H9 (cell line): ENCODE measurements at regions not wholly inside any gene's neighbourhood (a gene's known extent, or its start where the extent isn't known, plus 50 kb on each side); places are given as distances from the start of the nearest gene placed in this dataset.

Experiments used
- DNase-seq: peaks from one replicate; pipeline ENCODE4 v3.0.0-alpha.2; 2017
- H2AFZ ChIP-seq: one replicate; pipeline ENCODE4 v1.6.1; 2013; ENCODE audit warnings: mild to moderate bottlenecking, low read length, control low read depth, moderate library complexity
- H2AK5ac ChIP-seq: 2 replicates; pipeline ENCODE4 v1.6.1; 2013; ENCODE audit warnings: low read length, control low read depth, mixed read lengths; ENCODE audit not compliant: insufficient read length
- H2BK120ac ChIP-seq: one replicate; pipeline ENCODE4 v1.6.1; 2013; ENCODE audit warnings: low read depth, mild to moderate bottlenecking, low read length, control low read depth, inconsistent platforms; ENCODE audit not compliant: poor library complexity, severe bottlenecking
- H2BK12ac ChIP-seq: 2 replicates; pipeline ENCODE4 v1.6.1; 2013; ENCODE audit warnings: low read length, control low read depth, mixed read lengths, low read depth; ENCODE audit not compliant: insufficient read length
- H2BK15ac ChIP-seq: 2 replicates; pipeline ENCODE4 v1.6.1; 2013; ENCODE audit warnings: low read depth, low read length, control low read depth
- H2BK20ac ChIP-seq: one replicate; pipeline ENCODE4 v1.6.1; 2013; ENCODE audit warnings: low read depth, mild to moderate bottlenecking, low read length, control low read depth, inconsistent platforms; ENCODE audit not compliant: poor library complexity, severe bottlenecking
- H2BK5ac ChIP-seq: 2 replicates; pipeline ENCODE4 v1.6.1; 2013; ENCODE audit warnings: low read length, control low read depth, mixed read lengths; ENCODE audit not compliant: insufficient read length
- H3K14ac ChIP-seq: 2 replicates; pipeline ENCODE4 v1.6.1; 2013; ENCODE audit warnings: low read length, control low read depth; ENCODE audit not compliant: insufficient read depth
- H3K18ac ChIP-seq: 2 replicates; pipeline ENCODE4 v1.6.1; 2013; ENCODE audit warnings: low read depth, mild to moderate bottlenecking, mixed read lengths, low read length, control low read depth; ENCODE audit not compliant: insufficient read length
- H3K23ac ChIP-seq: 2 replicates; pipeline ENCODE4 v1.6.1; 2013; ENCODE audit warnings: low read length, control low read depth, mixed read lengths, low read depth; ENCODE audit not compliant: insufficient read length
- H3K23me2 ChIP-seq: 2 replicates; pipeline ENCODE4 v1.6.1; 2013; ENCODE audit warnings: low read depth, mild to moderate bottlenecking, mixed read lengths, low read length, control low read depth; ENCODE audit not compliant: insufficient read length, poor library complexity, severe bottlenecking
- H3K27ac ChIP-seq: 2 replicates; pipeline ENCODE4 v1.5.1; 2013; ENCODE audit warnings: low read length, control low read depth, mixed read lengths, low read depth; ENCODE audit not compliant: insufficient read length
- H3K27me3 ChIP-seq: 2 replicates; pipeline ENCODE4 v1.6.1; 2013; ENCODE audit warnings: low read length, control low read depth, inconsistent platforms; ENCODE audit not compliant: insufficient read depth
- H3K4ac ChIP-seq: 2 replicates; pipeline ENCODE4 v1.6.1; 2013; ENCODE audit warnings: low read depth, mild to moderate bottlenecking, control low read depth, inconsistent platforms, low read length, moderate library complexity
- H3K4me1 ChIP-seq: 2 replicates; pipeline ENCODE4 v1.6.1; 2013; ENCODE audit warnings: low read length, control low read depth, inconsistent platforms; ENCODE audit not compliant: insufficient read depth
- H3K4me2 ChIP-seq: 2 replicates; pipeline ENCODE4 v1.6.1; 2013; ENCODE audit warnings: low read length, control low read depth, mixed read lengths; ENCODE audit not compliant: insufficient read length, insufficient read depth
- H3K56ac ChIP-seq: 2 replicates; pipeline ENCODE4 v1.6.1; 2013; ENCODE audit warnings: low read depth, mild to moderate bottlenecking, mixed read lengths, low read length, control low read depth; ENCODE audit not compliant: insufficient read length
- H3K79me1 ChIP-seq: 2 replicates; pipeline ENCODE4 v1.6.1; 2013; ENCODE audit warnings: low read depth, mild to moderate bottlenecking, moderate library complexity, low read length, control low read depth, inconsistent platforms; ENCODE audit not compliant: insufficient read depth, poor library complexity, severe bottlenecking
- H3K79me2 ChIP-seq: 2 replicates; pipeline ENCODE4 v1.6.1; 2013; ENCODE audit warnings: low read length, control low read depth, inconsistent platforms; ENCODE audit not compliant: insufficient read depth
- H3K9ac ChIP-seq: 2 replicates; pipeline ENCODE4 v1.6.1; 2013; ENCODE audit warnings: low read length, control low read depth, mixed read lengths; ENCODE audit not compliant: insufficient read length; ENCODE audit errors: extremely low read depth
- H3K9me3 ChIP-seq: one replicate; pipeline ENCODE4 v1.6.1; 2013; ENCODE audit warnings: low read depth, low read length, inconsistent platforms; ENCODE audit not compliant: control insufficient read depth
- H3T11ph ChIP-seq: one replicate; pipeline ENCODE4 v1.6.1; 2013; ENCODE audit warnings: mild to moderate bottlenecking, low read length, control low read depth, inconsistent platforms
- H4K20me1 ChIP-seq: one replicate; pipeline ENCODE4 v1.6.1; 2013; ENCODE audit not compliant: control insufficient read depth, insufficient read length, insufficient read depth
- H4K5ac ChIP-seq: 2 replicates; pipeline ENCODE4 v1.6.1; 2013; ENCODE audit warnings: low read depth, mild to moderate bottlenecking, mixed read lengths, low read length, control low read depth; ENCODE audit not compliant: insufficient read length
- H4K8ac ChIP-seq: replicated peaks from 2 replicates; pipeline ENCODE4 v1.6.1; 2013; ENCODE audit warnings: low read length, control low read depth, mixed read lengths, low read depth; ENCODE audit not compliant: insufficient read length
- H4K91ac ChIP-seq: 2 replicates; pipeline ENCODE4 v1.6.1; 2013; ENCODE audit warnings: low read depth, mild to moderate bottlenecking, moderate library complexity, mixed read lengths, low read length, control low read depth; ENCODE audit not compliant: insufficient read length
- H3K27ac Mint-ChIP-seq, 3 experiments: 2 replicates in 2 of 3; 3 replicates in 1 of 3; pipeline ENCODE4 v1.8.0; 2020 to 2021; ENCODE audit warnings: mixed read lengths in 3 of 3, mild to moderate bottlenecking in 1 of 3, moderate library complexity in 1 of 3
- H3K27me3 Mint-ChIP-seq: 2 replicates; pipeline ENCODE4 v1.8.0; 2021; ENCODE audit warnings: low read depth, mild to moderate bottlenecking, moderate library complexity, mixed read lengths
- H3K36me3 Mint-ChIP-seq, 3 experiments: 2 replicates in 2 of 3; 3 replicates in 1 of 3; pipeline ENCODE4 v1.8.0; 2020 to 2021; ENCODE audit warnings: low read depth in 3 of 3, mixed read lengths in 3 of 3; ENCODE audit not compliant: insufficient read depth in 1 of 3
- H3K4me1 Mint-ChIP-seq, 2 experiments: 2 replicates each; pipeline ENCODE4 v1.8.0; 2020; ENCODE audit warnings: mixed read lengths in 2 of 2
- H3K4me3 Mint-ChIP-seq, 2 experiments: 2 replicates in 1 of 2; 3 replicates in 1 of 2; pipeline ENCODE4 v1.8.0; 2020 to 2021; ENCODE audit warnings: mild to moderate bottlenecking in 2 of 2, mixed read lengths in 2 of 2, moderate library complexity in 1 of 2
- H3K9me3 Mint-ChIP-seq, 2 experiments: 2 replicates in 1 of 2; 3 replicates in 1 of 2; pipeline ENCODE4 v1.8.0; 2020; ENCODE audit warnings: mild to moderate bottlenecking in 2 of 2, mixed read lengths in 2 of 2, moderate library complexity in 1 of 2
- CTCF ChIP-seq: fragments of 200-600 bp; sonication (generic); conservative IDR thresholded peaks from 3 replicates; pipeline ENCODE4 v1.8.0; 2021; ENCODE audit warnings: antibody characterized with exemption, mild to moderate bottlenecking
- WGBS: extraction: QIAGEN DNeasy Blood & Tissue Kit; methylation state at CpG from one replicate; pipeline ENCODE4 v1.1.7; 2013; ENCODE audit warnings: missing lambda C conversion rate, low lambda C conversion rate, mixed read lengths; ENCODE audit not compliant: insufficient read length; ENCODE audit errors: extremely low coverage; 5-methylcytosine and 5-hydroxymethylcytosine counted together

GRCh38 chr15:93491291-93491690 lies 402.3 kb upstream of the RGMA start:
- no peak overlapping the region for H3K4ac ChIP-seq
- no peaks in the 10 kb centered on the region for H3K79me1 ChIP-seq
- no peak overlapping the region for H3K4me3 Mint-ChIP-seq
- H3K27me3 ChIP-seq = no peaks in the 10 kb centered on the region
- no peak overlapping the region for H3K23ac ChIP-seq
- H2BK5ac ChIP-seq = no peak overlapping the region
- no peaks in the 10 kb centered on the region for H3K23me2 ChIP-seq
- peaks cover 4 to 11% of the 10 kb centered on the region in 2 experiments for H3K4me1 Mint-ChIP-seq
- no peaks in the 10 kb centered on the region for H3K79me2 ChIP-seq
- H2BK15ac ChIP-seq = no peak overlapping the region
- no peak overlapping the region for H4K5ac ChIP-seq
- H3K9me3 Mint-ChIP-seq = no peaks in the 10 kb centered on the region
- H2BK12ac ChIP-seq = no peak overlapping the region
- H2AFZ ChIP-seq = no peak overlapping the region
- no peak overlapping the region for H3T11ph ChIP-seq
- no peak overlapping the region for H3K18ac ChIP-seq
- H3K56ac ChIP-seq = no peak overlapping the region
- H3K27ac Mint-ChIP-seq = no peak overlapping the region; a peak in 1 of 7 replicates
- no peak overlapping the region for H3K4me2 ChIP-seq
- H3K36me3 Mint-ChIP-seq = peaks cover 0 to 4% (median 3%) of the 10 kb centered on the region in 3 experiments; a peak in 1 of 7 replicates
- no peak overlapping the region for H3K27ac ChIP-seq
- H3K4me1 ChIP-seq = 0 out of 2 replicates have a peak, but pooled peaks cover 2% of the 10 kb centered on the region
- no peak overlapping the region for H4K8ac ChIP-seq
- no peaks in the 10 kb centered on the region for H4K20me1 ChIP-seq
- H3K27me3 Mint-ChIP-seq = peaks cover 7% of the 10 kb centered on the region
- no peak for DNase-seq
- no peak for TF ChIP-seq CTCF
- no peak overlapping the region for H3K9ac ChIP-seq
- WGBS = no CpG with 5 or more reads among the region's 8 CpGs
- no peak overlapping the region for H2BK120ac ChIP-seq
- H3K9me3 ChIP-seq = no peaks in the 10 kb centered on the region
- H3K14ac ChIP-seq = no peak overlapping the region
- no peak overlapping the region for H4K91ac ChIP-seq
- no peak overlapping the region for H2BK20ac ChIP-seq
- no peak overlapping the region for H2AK5ac ChIP-seq
